GM19438 (cell line): ENCODE measurements at regions not wholly inside any gene's neighbourhood (a gene's known extent, or its start where the extent isn't known, plus 50 kb on each side); places are given as distances from the start of the nearest gene placed in this dataset.
"Not testable (repeated sequence)": the region's sequence is repeated elsewhere in the genome, so short reads cannot be mapped to it uniquely, and the experiment has no call there.

Experiments
- ATAC-seq: cut with Tn5 transposase; IDR thresholded peaks from one replicate; pipeline ENCODE4 v1.9.1; 2021; ENCODE audit warnings: low read depth; ENCODE audit not compliant: unreplicated experiment

- ATAC-seq, result no peak
Measured at GRCh38 chr4:181020456-181020855, 1222.7 kb upstream of the TENM3 start.

- no peak for ATAC-seq
Measured at GRCh38 chr4:181021213-181021612, 1222.0 kb upstream of the TENM3 start.

- ATAC-seq, result not testable (repeated sequence)
Measured at GRCh38 chr4:181030135-181030921, 1212.9 kb upstream of the TENM3 start.

- ATAC-seq, result no peak
Measured at GRCh38 chr4:181030961-181031360, 1212.2 kb upstream of the TENM3 start.

GRCh38 chr4:181043486-181043885 is 1199.7 kb upstream of the TENM3 start:
- no peak for ATAC-seq

GRCh38 chr4:181046809-181047208 is 1196.4 kb upstream of the TENM3 start:
- no peak for ATAC-seq

- ATAC-seq, result no peak
Measured at GRCh38 chr4:181051931-181052330, 1191.3 kb upstream of the TENM3 start.

- no peak for ATAC-seq
Measured at GRCh38 chr4:181061787-181062186, 1181.4 kb upstream of the TENM3 start.

- ATAC-seq, result no peak
Measured at GRCh38 chr4:181063212-181063611, 1180.0 kb upstream of the TENM3 start.

GRCh38 chr4:181077341-181077740 is 1165.9 kb upstream of the TENM3 start:
- ATAC-seq, result no peak

GRCh38 chr4:181078196-181078595 is 1165.0 kb upstream of the TENM3 start:
- ATAC-seq, result no peak

GRCh38 chr4:181083757-181084361 is 1159.3 kb upstream of the TENM3 start:
- no peak for ATAC-seq

- no peak for ATAC-seq
Measured at GRCh38 chr4:181085557-181085956, 1157.6 kb upstream of the TENM3 start.

- no peak for ATAC-seq
Measured at GRCh38 chr4:181105487-181105886, 1137.7 kb upstream of the TENM3 start.

GRCh38 chr4:181106398-181106797 is 1136.8 kb upstream of the TENM3 start:
- no peak for ATAC-seq

- no peak for ATAC-seq
Measured at GRCh38 chr4:181108237-181108636, 1135.0 kb upstream of the TENM3 start.

- ATAC-seq, result no peak
Measured at GRCh38 chr4:181119186-181119585, 1124.0 kb upstream of the TENM3 start.

GRCh38 chr4:181121733-181122132 is 1121.5 kb upstream of the TENM3 start:
- no peak for ATAC-seq

- no peak for ATAC-seq
Measured at GRCh38 chr4:181127171-181127570, 1116.0 kb upstream of the TENM3 start.

- not testable (repeated sequence) for ATAC-seq
Measured at GRCh38 chr4:181130317-181130716, 1112.9 kb upstream of the TENM3 start.

- ATAC-seq, result no peak
Measured at GRCh38 chr4:181137351-181137750, 1105.9 kb upstream of the TENM3 start.

- no peak for ATAC-seq
Measured at GRCh38 chr4:181138116-181138515, 1105.1 kb upstream of the TENM3 start.
